HG03103 (cell line): ENCODE measurements at regions not wholly inside any gene's neighbourhood (a gene's known extent, or its start where the extent isn't known, plus 50 kb on each side); places are given as distances from the start of the nearest gene placed in this dataset.

Experiments
- ATAC-seq: cut with Tn5 transposase; IDR thresholded peaks from one replicate; pipeline ENCODE4 v1.9.1; 2021; ENCODE audit warnings: low read depth; ENCODE audit not compliant: unreplicated experiment

DNA sequence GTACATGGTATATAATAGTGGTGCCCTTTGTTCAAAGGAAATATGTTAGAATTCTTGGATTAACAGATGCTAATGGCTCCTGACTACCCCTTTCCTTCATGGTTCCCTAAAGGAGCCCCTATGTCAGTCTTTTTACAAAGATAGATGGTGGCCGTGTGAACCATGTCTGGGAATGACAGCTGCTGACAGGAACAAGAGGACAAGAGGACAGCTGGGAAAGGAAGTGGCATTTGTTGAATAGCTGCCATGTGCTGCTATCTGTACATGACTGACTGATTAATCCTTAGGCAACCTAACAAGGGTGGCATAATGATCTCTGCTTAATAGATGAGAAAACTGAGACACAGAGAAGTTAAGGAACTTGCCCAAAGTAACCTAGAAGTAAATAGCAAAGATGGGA lies 321.7 kb downstream of the ZNF621 start:
- ATAC-seq = no peak

DNA sequence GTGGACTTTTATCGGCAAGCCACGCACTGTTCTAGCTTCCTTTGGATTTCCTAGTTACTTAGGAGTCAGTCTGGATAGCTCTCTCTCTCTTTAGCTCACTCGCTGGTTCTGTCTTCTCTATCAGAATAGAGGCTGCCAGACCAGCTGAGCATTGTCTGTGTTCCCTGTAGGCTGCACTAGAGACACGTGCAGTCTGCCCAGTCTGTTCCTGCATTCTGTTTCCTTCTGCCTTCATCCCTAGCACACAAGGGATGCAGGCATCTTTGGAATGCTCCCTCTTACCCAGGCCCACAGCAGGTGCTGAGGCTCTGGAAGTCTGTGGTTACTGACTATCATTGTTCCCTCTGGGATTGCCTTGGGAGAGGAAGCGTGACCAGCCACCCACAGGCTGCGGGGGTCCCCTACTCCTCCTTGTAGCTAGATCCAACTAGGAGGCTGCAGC lies 322.8 kb downstream of the ZNF621 start:
- ATAC-seq = no peak

DNA sequence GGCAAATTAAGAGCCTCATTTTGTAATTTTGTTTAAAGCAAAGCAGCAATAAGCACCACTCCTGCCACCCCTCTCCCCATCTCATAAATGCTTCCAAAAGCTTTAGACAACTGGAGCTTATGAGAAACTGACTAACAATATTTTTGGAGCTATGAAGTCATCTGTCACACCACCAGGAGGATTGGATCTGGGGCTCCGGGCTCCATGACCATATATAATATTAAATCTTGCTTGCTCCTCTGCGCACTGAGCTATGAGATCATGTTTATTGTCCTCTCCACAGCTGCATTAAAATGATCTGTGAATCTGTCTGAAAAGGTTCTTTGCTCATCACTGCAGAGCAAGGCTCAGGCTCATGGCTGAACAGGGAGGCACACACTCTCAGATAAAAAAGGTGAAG lies 323.7 kb downstream of the ZNF621 start:
- ATAC-seq = no peak

DNA sequence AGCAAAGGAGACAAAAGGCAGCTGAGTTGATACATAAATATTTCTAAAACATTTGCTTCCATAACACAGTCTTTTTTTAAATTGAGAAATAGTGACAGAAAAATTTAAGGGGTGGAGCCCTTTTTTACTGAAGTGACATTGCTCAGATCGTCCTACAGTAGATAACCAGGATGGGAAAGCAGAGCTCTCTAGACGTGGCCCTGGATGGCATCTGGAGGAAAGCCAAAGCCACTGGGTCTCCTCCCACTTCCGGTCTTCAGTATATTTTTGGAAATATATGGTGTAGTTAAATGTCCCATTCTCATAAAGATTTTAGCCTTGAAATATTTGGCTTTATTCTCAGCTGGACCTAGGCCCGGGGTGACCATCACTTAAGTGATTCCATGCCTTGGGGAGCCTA lies 326.1 kb downstream of the ZNF621 start:
- ATAC-seq = no peak

DNA sequence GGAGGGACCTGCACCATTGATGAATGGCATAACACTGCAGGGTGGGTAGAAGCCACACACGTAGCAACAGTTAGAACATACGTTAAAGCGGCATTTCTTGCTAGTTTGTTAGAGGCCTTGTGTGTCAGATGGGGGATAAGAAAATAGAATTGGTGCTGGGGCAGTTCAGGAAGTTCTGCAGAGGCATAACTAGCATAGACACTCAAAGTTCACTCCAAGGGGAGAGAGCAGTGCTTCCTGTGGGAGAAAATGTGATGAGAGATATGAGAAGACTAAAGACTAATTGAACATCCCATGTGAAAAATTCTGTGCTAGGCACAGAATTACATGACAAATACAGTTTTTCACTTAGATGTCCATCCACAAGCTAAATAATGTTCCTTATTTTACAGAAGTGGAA lies 327.1 kb downstream of the ZNF621 start:
- ATAC-seq = no peak

DNA sequence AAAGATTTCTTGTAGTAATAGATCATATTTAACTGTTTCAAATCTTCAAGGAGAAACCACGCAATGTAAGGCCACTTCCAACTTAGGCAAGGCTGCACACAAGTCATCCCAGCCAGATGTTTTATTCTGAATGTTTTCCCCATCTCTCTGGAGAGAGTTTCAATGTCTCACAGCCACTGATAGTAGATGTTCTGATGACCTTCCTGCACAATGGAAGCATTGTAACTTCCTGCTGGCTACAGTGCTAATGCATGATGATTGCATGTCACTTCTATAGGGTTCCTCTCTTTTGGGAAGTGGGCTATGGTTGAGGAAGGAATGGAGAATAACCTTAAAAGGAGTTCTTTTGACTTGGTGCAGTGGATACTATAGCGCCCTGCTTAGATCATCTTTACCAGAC lies 328.0 kb downstream of the ZNF621 start:
- no peak for ATAC-seq

DNA sequence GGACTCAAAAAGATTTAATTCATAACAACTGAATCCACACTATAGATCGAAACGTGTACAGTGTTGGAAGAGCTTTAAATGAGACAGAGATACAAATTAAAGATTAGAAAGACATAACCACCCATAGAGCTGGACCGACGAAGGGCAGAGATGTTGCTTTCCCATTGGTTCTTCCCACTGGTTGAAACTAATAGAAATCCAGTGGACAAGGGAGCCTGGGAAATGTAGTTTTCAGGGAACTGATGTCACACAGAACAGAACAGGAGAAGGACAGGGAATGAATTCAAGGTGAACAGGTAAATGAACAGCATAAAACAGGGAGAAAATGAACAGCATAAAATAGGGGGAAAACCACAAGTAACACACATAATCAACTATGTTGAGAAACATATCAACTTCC lies 328.7 kb downstream of the ZNF621 start:
- ATAC-seq = no peak

DNA sequence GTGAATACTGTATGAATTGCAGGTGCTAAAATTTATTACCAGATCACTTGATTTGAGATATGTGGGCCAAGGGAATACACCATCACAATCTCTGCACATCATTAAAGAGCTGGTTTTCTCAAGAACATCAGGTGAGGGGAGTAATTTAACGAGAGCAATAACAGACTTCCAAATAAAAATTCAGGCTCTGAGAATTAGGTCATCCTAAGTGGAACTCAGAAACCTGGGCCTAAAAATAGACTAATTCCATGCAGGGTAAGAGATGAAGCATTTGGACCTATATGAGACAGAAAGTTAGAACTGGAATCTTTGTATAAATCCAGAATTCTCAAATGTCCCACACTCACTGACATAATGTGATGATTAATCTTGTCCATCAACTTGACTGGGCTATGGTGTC lies 331.1 kb downstream of the ZNF621 start:
- ATAC-seq = no peak

DNA sequence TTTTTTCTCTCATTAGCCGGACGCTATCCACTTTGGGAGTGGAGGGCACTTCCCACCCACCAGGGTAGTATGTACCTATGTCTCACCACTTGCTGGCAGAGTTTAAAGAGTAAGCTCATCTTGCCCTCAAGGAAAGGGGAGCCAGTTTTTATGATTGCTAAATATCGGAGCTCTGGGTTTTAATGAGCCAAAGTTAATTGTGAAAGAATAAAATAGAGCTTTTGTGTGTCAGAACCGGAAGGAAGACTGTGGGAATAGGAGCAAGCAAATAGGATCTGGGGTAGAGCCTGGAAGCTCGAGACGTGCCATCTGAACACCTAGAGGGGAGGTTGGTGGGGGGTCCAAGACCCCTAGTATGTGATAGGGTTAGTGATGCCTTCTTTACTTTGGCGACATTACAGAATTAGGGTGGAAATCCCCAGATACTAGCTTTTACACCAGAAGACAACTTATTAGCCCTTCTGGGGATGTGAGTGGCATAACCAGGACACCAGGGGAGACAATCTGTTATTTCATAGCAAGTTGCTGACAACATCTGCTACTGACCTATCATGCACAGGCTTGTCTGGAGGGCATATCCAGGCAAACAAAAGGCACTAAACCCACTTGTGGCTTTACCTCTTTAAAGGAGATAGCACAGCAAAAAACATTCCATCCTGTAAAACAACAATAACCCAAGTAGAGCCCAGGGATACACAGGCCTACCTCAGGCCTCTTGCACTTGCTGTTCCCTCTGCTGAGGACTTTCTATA lies 333.8 kb downstream of the ZNF621 start:
- no peak for ATAC-seq

DNA sequence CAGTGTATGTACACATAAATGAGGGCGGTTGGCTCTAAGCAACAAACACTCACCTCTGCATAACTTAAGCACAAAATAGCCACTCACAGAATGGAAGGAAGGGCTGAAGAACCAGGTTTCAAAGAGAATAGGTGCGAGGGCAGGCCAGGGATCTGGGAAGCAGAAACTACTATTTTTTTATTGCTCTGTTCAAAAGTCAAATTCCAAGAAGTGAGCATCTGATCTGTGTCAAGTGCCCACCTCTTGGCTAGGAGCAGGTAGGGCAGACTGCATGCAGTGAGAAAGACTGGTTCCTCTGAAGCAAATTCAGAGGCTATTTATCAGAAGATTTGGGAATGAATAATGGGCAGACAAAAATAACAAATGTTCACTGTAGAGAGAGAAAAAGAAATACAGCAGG lies 336.4 kb upstream of the CTNNB1 start:
- no peak for ATAC-seq

DNA sequence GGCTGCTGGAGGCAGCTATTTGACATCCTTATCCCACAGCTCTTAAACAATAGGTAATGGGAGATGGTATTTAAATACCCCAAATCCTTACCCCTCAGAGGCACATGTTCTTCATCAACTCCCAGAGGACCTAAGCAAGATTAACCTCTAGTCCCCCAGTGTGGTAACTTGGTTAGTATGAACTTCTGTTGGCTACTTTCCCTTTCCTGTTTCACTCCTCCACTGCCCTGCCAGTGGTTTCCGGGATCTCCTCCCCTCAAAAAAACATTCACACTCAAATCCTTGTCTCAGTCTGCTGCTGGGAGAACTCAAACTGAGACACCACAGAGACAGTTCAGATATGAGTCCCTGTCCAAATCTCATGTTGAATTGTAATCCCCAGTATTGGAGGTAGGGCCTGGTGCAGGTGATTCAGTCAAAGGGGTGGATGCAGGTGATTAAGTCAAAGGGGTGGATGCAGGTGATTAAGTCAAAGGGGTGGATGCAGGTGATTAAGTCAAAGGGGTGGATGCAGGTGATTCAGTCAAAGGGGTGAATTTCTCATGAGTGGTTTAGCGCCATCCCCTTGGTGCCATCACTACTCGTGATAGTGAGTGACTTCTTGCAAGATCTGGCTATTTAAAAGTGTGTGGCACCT lies 335.0 kb upstream of the CTNNB1 start:
- ATAC-seq = no peak

DNA sequence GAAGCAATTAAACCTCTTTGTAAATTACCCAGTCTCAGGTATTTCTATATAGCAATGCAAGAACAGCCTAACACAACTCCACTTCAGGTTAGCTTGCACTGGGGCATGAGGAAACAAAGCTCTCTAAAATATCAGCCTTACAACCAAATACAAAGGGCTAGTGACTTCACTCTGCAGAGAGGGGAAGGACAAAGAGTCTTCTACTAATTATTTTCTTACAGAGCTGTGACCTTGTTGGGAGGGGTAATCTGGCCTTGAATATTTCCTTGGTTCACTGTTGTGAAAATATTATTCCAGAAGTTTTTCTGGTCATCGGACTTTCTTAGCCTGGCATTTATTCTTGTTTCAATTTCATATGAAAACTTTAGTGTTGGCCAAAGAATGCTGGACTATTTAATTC lies 334.4 kb upstream of the CTNNB1 start:
- no peak for ATAC-seq

DNA sequence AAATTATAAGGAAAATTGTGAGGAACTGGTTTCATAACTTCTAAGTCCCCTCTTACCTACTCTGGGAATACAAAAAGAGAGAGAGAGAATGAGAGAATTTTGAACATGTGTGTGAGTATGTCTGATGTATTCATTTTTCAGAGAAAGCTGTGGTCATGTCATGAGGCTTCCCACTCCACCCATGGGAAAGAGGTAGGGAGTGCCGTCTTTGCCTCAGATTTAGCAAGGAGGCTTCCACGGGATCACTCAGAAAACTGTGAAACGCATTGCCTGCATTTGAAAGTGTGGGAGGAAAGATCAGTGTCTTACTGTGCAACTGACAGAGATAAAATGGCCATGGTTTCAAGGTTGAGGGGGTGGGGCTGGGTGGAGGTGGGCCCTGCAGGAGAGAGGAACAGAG lies 331.5 kb upstream of the CTNNB1 start:
- ATAC-seq = no peak

DNA sequence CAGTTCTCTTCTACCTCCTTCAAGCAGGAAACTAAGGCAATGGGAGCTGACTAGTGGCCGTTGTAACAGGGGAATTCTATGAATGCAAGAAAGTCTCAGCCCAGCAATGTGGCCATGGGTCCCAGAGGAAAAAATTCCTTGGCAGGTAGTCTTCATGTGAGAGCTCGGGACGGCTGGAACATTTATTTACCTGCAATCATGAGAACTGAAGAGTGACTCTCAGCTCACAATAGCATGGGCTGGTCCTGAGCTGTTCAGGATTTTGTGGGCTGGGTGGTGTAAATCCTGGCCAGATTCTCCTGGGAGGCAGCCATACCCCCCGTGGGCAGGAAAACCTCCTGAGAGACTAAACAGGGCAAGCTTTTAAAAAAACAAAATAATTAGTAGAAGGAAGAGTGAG lies 330.3 kb upstream of the CTNNB1 start:
- ATAC-seq = no peak

DNA sequence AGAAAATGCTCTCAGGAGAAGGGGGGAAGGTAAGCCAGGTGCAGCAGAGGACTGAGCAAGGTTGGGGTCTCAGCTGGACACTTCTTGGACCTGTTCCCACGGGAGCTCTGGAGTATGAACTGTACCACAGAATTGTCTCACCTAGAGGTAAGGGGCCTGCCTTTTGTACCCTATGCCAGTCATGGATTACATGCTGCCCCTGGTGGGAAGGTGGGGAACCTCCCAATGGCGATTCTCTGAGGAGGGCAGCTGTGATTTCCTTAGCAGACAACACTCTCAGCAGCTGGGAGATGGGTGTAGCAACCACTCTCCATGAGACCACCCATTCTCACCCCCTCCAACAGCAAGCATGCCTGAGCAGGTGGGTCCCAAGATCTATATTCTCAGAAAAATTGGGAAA lies 329.4 kb upstream of the CTNNB1 start:
- no peak for ATAC-seq

DNA sequence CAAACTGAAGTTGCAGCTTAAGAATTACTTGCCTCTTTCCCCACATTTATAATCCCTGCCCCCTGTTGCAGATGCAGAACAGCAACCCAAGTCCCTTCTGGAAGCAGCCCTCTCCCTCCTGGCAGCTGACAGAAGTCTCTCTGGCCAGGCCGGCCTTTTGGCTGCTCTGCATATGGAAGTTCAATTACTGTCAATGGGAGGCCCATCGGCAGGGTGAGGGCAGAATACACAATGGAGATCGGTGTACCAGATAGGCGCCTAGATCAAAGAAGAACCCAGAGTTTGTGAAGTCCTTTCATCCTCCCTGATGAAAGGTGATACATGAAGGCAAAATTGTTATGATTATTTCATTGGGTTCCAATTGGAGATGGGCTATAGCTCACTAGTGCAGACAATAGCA lies 327.9 kb upstream of the CTNNB1 start:
- no peak for ATAC-seq

DNA sequence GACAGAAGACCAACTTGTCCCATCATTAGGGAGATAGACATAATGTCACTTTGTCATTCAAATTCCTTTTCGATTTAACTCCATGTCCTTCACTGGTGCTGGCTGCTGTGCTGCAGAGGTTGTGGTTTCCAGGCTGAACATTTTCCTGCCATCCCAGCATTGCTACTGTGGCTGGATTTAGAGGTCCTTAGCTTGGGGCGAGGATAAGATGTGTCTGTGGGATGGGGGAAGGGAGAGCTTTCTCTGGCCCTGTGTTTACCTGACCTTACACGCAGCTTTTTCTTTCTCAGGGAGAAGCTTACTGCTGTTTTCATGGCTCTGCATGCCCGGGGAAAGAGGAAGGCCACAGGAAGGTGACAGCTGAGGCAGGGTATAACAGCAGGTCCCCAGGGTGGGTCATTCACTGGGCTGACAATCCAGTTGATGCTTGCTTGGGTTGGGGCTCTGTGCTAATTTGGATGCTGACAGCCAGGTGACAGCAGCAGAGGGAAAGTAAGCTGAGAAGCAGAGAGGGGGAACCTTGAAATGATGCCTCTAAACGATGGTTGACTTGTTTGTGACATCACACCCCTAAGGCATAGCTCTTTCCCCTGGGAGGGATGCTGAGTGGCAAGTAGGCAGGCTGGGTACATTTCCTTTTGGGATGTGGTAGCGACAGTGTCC lies 326.9 kb upstream of the CTNNB1 start:
- ATAC-seq = no peak

DNA sequence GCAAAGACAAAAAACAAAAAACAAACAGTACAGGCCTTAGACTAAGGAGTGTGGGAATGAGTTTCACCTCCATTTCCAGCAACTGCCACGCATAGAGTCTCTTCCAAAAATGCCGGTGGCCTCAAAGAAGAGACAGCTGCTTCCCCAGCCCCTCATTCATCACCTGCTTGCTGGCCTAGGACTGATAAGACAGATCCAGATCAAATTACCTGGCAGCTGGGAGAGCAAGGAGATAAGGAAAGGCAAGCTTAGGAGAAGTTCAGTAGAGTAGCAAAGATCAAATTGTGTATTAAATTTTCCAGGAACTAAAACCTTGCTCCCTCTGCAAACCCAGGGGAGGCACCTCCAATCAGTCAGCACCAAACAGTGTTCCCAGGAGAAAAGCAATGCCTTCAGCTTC lies 325.8 kb upstream of the CTNNB1 start:
- ATAC-seq = no peak

DNA sequence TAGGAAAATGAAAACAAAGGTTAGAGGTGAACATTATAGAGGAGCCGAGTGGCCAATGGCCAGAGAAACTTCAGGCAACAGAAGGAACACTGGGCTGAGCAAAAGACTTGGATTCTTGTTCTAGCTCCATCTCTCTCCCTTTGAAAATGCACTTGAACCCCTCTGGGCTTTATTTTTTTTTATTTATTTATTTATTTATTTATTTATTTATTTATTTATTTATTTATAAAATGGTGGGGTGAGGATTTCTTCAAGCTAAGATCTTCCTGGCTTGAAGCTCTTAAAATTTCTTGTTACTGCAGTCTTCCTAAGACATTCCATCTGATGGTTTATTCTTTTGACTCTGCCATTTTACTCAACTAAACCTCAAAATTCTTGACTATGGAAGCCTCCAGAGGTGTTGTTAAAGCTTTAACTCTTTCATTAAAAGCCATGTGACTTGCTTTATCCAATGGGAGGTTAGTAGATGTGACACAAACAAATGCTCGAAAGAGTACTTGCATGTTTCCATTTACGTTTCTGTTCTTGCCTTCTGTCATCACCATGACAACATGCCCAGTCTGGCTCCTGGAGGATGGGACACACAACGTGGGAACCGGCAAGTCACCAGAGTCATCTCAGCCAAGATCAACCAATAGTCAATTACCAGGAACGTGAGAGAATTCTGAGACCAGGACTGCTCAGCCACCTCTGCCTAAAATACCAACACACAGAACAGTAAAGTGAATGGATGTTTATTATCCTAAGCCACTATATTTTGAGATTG lies 325.2 kb upstream of the CTNNB1 start:
- ATAC-seq = no peak

DNA sequence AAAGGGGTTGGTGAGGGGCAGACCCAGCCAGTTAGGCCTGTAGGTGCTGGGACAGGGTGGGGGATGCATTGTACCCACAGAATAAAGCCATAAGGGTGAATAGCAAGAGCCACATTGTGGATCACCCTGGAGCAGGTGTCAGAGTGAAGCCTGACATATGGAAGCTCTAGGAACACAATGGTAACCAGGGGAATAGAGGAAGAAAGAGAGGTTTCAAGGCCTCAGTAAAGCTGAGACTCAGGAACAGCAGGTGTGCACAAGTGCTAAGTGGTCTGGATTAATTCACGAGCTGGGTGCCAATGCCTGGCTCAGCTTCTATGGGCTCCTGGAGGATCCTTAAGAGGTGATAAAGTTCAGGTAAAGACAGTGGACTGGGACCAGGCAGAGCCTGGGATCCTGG lies 323.7 kb upstream of the CTNNB1 start:
- no peak for ATAC-seq

DNA sequence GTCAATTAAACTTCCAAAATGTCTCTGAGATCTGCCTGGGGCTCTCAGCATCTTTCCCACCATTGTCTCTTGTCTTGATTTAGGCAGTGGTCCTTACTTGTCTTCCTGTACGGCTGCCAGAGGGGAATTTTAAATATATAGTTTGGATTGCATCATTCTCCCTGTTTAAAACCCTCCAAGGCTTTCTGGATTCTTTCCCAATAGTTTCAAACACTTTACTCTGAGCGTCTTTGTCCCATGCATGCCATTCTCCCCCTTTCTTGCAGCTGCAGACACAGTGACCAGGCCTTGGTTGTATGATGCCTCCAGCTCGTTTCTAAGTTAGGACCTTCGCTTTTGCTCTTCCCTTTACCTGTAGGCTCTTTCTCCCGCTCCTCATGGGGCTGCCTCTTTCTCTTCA lies 323.3 kb upstream of the CTNNB1 start:
- ATAC-seq = no peak
